ENCODE measurements at regions not wholly inside any gene's neighbourhood (a gene's known extent, or its start where the extent isn't known, plus 50 kb on each side); places are given as distances from the start of the nearest gene placed in this dataset.

DNA sequence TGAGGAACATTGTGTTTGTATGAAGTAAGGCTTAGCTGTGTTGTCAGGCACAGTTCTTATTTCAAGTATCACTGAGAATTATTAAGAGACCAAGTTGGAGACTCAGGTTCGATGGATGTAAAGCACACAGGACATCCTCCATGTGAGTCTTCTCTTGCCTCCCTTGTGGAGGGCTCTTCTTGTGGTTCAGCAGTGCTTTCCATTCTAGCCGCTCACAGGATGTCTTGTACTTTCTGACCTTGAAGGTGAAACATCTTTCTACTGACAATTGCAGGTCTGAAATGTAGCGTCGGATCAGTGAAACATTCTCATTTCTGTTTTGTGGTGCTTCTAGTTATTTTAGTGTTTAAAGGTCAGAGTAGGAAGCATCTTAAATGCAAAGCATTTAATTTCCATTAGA lies 154.6 kb downstream of the HIPK3 start:
- POLR2A ChIA-PET = no interaction called here
- CTCF ChIA-PET = interaction anchor here (1.0 to 2.9 kb wide), 6 partner anchors 9 to 50 kb away, joined by 3 to 11 read pairs (median 3); no protein-coding TSS in a partner anchor

DNA sequence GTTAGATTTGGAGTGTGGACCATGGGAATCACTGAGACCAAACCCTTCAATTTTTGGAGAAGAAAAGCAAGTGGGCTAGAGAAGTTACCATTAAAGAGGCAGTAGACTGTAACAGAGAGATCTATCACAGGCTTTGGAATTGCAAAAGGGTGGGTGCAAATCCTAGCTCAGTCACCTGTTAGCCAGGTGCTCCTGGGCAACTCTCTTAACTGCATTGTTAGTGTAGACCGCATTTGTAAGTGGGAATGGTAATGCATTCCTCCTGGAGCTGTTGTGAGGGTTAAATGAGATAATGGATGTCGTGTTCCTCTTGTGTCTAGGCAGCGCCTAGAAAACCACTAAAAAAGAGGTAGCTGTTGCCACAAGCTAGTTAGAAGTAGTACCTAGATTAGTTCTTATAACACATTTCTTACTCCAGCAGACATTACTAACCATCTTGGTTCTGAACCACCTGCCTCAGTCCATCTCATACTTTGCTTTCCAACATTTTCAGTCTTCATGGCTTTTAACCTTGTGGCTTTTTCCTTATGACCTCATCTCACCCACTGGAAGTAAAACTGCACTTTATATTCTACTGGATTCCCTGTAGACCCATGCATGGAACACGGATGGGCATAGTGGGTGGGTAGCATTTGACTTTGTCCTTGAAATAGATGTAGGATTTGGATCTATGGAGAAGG lies 153.0 kb downstream of the HIPK3 start:
- CTCF ChIA-PET = no interaction called here
- TF ChIP-seq, protein P1, sequence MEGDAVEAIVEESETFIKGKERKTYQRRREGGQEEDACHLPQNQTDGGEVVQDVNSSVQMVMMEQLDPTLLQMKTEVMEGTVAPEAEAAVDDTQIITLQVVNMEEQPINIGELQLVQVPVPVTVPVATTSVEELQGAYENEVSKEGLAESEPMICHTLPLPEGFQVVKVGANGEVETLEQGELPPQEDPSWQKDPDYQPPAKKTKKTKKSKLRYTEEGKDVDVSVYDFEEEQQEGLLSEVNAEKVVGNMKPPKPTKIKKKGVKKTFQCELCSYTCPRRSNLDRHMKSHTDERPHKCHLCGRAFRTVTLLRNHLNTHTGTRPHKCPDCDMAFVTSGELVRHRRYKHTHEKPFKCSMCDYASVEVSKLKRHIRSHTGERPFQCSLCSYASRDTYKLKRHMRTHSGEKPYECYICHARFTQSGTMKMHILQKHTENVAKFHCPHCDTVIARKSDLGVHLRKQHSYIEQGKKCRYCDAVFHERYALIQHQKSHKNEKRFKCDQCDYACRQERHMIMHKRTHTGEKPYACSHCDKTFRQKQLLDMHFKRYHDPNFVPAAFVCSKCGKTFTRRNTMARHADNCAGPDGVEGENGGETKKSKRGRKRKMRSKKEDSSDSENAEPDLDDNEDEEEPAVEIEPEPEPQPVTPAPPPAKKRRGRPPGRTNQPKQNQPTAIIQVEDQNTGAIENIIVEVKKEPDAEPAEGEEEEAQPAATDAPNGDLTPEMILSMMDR (IDR thresholded peaks at IDR 0.05; ENCODE audit: control extremely low read depth, extremely low read depth, low read depth, missing control alignments) = no peak

More for the DNA sequence above, 154.6 kb downstream of the HIPK3 start:
- DNase-seq (ENCODE audit: extremely low spot score) = no peak
- TF ChIP-seq, protein P1 (IDR thresholded peaks at IDR 0.05; ENCODE audit: control extremely low read depth, extremely low read depth, low read depth, missing control alignments) = no peak

More for the DNA sequence above, 153.0 kb downstream of the HIPK3 start:
- no peak for DNase-seq (ENCODE audit: extremely low spot score)
- POLR2A ChIA-PET = no interaction called here

Measured in GM10248 (cell line).